WTC11 (cell line): ENCODE measurements at regions not wholly inside any gene's neighbourhood (a gene's known extent, or its start where the extent isn't known, plus 50 kb on each side); places are given as distances from the start of the nearest gene placed in this dataset.

Experiments used
- ATF2 ChIP-seq: sonication (generic); formaldehyde crosslinking; IDR thresholded peaks from 2 replicates; pipeline ENCODE4 v1.8.1; 2022; ENCODE audit warnings: low read depth, missing genetic modification reagents, borderline replicate concordance
- CBFB ChIP-seq: sonication (generic); formaldehyde crosslinking; IDR thresholded peaks from 2 replicates; pipeline ENCODE4 v1.8.1; 2022; ENCODE audit warnings: mild to moderate bottlenecking, low read depth, missing genetic modification reagents
- CREM ChIP-seq: sonication (generic); formaldehyde crosslinking; IDR thresholded peaks from 2 replicates; pipeline ENCODE4 v1.8.1; 2022; ENCODE audit warnings: mild to moderate bottlenecking, missing genetic modification reagents, moderate library complexity
- CTCF ChIP-seq: fragments of 200-600 bp; IDR thresholded peaks from 2 replicates; pipeline ENCODE4 v1.8.0; 2022; ENCODE audit warnings: antibody characterized with exemption
- EMX1 ChIP-seq: fragments of 250-450 bp; sonication (Bioruptor Pico); IDR thresholded peaks from 2 replicates; pipeline ENCODE4 v1.8.0; 2021; ENCODE audit warnings: mild to moderate bottlenecking
- ESRRA ChIP-seq: sonication (generic); formaldehyde crosslinking; IDR thresholded peaks from 2 replicates; pipeline ENCODE4 v1.8.1; 2022; ENCODE audit warnings: mild to moderate bottlenecking, missing genetic modification reagents, borderline replicate concordance
- JUN ChIP-seq: sonication (generic); formaldehyde crosslinking; IDR thresholded peaks from 2 replicates; pipeline ENCODE4 v1.8.0; 2023; ENCODE audit warnings: mild to moderate bottlenecking, missing genetic modification reagents
- SP1 ChIP-seq: sonication (generic); formaldehyde crosslinking; conservative IDR thresholded peaks from 2 replicates; pipeline ENCODE4 v1.8.1; 2022; ENCODE audit warnings: missing genetic modification reagents
- ZNF138 ChIP-seq: sonication (generic); formaldehyde crosslinking; conservative IDR thresholded peaks from 2 replicates; pipeline ENCODE4 v1.8.1; 2022; ENCODE audit warnings: mild to moderate bottlenecking, moderate library complexity, missing genetic modification reagents
- ZNF263 ChIP-seq: sonication (generic); formaldehyde crosslinking; IDR thresholded peaks from 2 replicates; pipeline ENCODE4 v1.8.1; 2022; ENCODE audit warnings: low read depth, mild to moderate bottlenecking, moderate library complexity, missing genetic modification reagents
- ZNF317 ChIP-seq: sonication (generic); formaldehyde crosslinking; IDR thresholded peaks from 2 replicates; pipeline ENCODE4 v1.8.1; 2023; ENCODE audit warnings: low read depth, mild to moderate bottlenecking, moderate library complexity, missing genetic modification reagents, borderline replicate concordance
- TF ChIP-seq, protein P1 (sequence below): sonication (generic); formaldehyde crosslinking; IDR thresholded peaks from 2 replicates; pipeline ENCODE4 v1.8.0; 2022; ENCODE audit warnings: mild to moderate bottlenecking, missing genetic modification reagents

DNA sequence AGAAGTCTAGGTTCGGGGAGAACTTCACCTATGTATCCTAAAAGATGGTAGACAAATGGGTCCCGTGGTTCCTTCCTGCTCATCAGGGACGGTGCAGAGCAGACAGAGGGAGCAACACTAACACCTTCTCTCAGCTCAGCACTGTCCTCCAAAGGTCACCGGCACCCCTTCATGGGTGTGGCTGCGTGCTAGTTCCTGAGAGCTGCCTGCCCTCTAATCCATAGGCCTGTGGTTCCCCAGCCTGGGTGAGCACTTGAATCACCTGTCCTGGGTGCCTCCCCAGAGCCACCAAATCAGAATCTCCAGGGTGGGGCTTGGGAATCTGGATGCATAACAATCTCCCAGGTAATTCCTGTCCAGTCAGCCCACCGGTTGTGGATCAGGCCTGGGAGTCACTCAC is 113.9 kb upstream of the TMEM45B start:
- no peak for TF ChIP-seq CTCF
- no peak for TF ChIP-seq SP1 (CRISPR knock-in tag)
- no peak for TF ChIP-seq ZNF263 (CRISPR knock-in tag)
- TF ChIP-seq CBFB: no peak
- TF ChIP-seq, protein P1, sequence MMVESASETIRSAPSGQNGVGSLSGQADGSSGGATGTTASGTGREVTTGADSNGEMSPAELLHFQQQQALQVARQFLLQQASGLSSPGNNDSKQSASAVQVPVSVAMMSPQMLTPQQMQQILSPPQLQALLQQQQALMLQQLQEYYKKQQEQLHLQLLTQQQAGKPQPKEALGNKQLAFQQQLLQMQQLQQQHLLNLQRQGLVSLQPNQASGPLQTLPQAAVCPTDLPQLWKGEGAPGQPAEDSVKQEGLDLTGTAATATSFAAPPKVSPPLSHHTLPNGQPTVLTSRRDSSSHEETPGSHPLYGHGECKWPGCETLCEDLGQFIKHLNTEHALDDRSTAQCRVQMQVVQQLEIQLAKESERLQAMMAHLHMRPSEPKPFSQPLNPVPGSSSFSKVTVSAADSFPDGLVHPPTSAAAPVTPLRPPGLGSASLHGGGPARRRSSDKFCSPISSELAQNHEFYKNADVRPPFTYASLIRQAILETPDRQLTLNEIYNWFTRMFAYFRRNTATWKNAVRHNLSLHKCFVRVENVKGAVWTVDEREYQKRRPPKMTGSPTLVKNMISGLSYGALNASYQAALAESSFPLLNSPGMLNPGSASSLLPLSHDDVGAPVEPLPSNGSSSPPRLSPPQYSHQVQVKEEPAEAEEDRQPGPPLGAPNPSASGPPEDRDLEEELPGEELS (CRISPR knock-in tag): no peak
- TF ChIP-seq CREM (CRISPR knock-in tag): no peak
- TF ChIP-seq ZNF138: no peak
- no peak for TF ChIP-seq EMX1 (CRISPR knock-in tag)
- TF ChIP-seq ESRRA (CRISPR knock-in tag): no peak
- TF ChIP-seq ZNF317 (CRISPR knock-in tag): no peak
- TF ChIP-seq JUN (CRISPR knock-in tag): no peak
- TF ChIP-seq ATF2 (CRISPR knock-in tag): no peak
